NCI-H460 (cell line): ENCODE measurements at regions not wholly inside any gene's neighbourhood (a gene's known extent, or its start where the extent isn't known, plus 50 kb on each side); places are given as distances from the start of the nearest gene placed in this dataset.

Experiments used
- DNase-seq: peaks from one replicate; pipeline ENCODE4 v3.0.0-alpha.2; 2016; ENCODE audit warnings: low read depth; ENCODE audit errors: extremely low read depth

DNA sequence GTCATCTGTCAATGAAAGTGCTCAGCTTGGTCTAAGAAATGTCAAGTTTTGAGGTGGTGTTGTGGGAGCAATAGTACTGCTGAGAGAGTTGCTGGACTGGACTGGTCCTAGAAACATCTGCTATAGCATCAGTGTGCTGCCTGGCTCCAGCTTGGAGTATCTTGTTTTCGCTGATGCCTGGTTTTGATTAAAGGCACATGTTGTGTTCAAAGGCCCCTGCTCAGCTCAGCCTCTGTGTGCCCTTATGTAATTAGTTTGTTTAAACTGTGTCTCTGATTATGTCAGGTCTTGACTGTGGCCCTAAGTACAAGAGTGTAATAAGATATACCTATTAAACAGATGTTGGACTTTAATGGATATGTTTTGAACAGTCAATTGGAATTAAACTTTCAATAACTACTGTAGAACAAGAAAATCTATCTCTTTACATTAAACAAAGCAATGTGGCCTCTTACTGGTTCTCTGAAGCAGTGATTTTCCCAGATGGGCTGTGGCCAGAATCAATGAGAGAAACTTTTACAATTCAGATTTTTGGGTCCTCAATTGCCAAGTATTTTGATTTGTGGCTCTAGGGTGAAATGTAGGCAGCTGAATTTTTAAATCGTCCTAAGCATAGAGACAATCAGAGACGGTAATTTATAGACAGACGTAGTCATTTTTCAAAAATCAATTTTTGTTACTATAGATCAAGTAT is 668.2 kb downstream of the DHX35 start:
- DNase-seq, result no peak

DNA sequence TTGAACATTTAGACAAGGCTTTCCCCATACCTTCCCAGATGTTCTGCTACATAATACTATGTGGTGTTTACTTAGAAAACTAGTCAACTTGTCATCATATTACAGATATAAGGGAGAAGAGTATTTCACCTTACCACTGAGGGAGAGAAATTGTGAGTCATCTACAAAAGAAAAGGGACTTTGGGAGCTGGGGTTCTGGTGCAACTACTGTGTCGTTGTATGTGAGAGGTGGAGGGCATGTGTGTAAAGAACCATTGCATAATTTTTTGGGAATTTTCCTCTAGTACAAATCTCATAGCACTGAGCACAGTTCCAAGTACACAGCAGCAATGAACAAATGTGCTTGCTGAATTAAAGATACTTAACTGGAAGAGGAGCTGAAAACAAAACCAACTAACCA is 665.6 kb downstream of the DHX35 start:
- DNase-seq, result no peak

DNA sequence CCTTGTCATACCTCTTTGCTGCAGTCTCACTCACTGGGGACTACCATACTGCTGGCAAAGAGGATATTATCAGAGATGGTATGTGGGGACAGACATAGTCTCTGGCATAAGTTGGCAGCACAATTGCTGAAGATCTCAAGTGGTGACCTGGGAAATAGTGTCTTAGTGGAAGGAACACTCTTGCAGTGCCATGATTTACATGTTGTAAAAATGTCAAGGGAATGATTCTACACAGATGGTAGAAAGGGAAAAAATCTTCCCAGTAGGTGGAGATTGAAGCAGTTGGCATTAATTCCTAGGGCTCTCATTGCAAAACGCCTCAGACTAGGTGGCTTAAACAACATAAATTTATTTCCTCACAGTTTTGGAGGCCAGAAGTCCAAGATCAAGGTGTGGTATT is 662.2 kb downstream of the DHX35 start:
- DNase-seq, result no peak

DNA sequence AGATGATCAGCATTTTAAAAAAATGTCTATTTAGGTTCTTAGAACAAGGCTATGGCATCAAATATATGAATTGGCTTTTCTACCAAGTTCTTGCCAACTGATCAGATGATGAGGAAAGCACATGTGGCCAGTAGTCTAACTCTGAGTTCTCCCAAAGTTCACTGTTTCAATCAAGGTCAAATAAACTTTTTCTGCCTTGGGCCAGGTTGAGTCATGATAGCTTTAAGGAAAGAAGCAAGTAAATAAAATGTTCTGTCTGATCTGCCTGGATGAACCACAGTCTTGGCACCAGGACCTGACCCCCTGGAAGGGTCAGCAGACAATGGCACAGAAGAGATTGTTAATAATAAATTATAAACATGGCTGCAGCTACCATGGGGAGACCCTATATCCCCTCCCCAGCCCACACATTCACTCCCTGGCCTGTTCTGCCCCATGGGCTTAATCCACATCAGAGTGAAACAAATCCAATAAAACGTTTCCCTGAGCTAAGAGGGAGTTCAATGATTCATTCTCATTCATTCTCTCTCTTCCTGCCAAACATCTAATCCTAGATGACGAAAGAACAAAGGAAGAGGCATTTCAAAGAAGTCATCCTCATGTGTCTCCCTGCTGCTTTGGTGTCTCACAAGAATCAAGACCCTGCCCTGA is 661.6 kb downstream of the DHX35 start:
- no peak for DNase-seq

DNA sequence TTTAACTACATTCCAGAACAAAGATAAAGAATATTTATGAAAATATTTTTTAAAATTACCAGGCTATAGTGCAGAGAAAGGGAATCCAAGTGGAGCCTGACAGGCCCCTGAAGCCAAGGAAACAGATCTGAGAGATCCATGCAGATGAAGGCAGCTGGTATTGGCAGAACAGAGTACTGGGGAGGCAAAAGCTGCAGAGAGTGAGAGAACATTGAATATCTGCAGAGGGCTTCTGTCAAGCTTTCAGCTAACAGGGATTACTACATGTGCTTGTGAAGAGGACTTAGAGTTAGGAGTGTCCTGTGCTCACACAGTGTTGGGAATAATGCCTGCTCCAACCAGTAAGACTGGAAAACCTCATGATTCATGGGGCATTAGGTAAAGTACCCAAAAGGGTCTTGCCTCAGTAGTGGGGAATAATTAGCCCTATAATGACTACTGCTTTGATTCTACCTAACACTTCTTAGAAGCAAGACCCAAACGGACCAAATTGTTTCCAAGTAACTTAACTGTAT is 657.2 kb downstream of the DHX35 start:
- DNase-seq, result no peak

DNA sequence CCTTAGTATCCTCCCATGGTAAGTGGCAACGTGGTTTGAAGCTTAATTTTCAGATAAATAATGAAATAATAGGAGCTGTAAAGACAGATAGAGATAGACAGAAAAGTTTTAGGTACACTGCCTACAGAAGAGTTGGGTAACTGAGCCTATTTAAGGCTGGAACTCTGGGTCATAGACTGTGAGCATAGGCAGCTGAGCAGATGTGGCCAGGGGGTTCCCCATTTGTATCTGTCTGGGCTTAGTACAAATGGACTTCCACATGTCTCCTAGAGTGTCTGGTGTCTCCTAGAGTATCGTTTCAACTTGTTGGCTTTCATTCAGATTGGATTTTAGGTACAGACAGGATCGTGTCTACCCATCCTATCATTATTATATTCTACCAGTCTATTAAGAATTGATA is 649.8 kb downstream of the DHX35 start:
- no peak for DNase-seq

DNA sequence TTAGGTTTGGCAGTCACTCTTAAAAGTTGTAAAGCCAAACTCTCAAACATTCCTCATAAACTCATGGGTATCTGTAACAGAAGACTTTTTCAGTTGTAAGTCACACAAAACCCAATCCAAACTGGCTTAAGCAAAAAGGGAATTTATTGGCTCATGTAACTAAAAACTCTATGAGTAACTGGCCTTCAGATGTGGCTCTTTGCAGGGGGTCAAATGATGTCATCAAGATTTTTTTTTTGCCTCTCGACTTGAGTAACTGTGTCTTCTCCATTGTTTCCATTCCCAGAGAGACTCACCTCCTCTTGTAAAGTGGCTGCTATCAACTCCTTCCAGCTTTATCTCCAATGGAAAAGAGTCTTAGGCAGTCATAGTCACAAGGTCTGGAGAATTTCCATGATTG is 645.0 kb downstream of the DHX35 start:
- no peak for DNase-seq

DNA sequence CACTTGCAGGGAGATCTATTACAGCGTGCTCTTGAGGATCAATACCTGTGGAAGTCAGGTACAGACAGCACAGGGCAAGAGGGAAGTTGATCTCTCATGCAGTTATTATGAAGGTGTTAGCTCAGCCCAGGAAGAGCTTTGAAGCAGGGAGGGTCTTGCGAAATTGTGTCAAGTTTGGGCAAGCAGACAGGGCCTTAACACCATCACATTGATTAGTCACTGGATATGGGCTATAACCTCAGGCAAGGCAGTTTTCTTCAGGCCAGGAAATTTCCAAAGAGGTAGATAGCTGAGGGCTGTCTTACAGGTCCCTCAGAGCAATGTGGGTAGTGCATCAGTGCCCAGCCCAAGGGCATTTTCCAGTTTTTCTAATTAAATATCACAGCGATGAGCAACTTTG is 643.8 kb downstream of the DHX35 start:
- DNase-seq, result no peak

DNA sequence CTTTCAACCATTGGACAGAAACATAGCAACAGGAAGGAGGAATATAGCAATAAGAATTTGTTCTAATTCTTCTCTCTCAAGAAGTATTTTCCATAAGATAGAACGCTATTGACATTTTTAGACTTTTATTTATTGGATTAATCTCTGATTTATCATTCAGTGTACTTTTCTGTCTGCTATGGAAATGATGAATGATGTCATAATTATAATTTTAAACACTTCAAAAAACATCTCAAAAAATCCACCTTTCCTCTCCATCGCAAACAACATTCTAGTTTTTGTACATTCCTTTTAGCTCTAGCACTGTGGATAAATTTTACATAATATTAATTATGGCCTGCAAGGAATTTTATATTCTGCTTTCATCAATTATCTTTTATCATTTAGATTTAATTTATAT is 643.2 kb downstream of the DHX35 start:
- DNase-seq, result no peak

DNA sequence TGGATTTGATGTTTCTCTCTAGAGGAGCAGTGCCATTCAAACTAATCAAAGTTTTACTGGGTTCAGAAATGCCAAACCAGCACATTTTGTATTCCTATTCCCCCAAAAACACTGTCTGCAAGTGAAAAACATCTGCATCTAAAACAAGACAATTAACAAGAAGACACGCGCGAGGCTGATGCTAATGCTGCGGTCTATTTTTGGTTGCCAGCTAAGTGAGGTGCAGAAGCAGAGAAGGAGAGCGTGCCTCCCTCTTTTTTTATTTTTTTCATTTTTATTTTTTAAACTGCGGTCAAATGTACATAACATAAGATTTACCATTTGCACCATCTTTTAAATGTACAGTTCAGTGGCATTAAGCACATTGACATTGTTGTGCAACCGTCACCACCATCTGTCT is 641.1 kb downstream of the DHX35 start:
- DNase-seq, result no peak

DNA sequence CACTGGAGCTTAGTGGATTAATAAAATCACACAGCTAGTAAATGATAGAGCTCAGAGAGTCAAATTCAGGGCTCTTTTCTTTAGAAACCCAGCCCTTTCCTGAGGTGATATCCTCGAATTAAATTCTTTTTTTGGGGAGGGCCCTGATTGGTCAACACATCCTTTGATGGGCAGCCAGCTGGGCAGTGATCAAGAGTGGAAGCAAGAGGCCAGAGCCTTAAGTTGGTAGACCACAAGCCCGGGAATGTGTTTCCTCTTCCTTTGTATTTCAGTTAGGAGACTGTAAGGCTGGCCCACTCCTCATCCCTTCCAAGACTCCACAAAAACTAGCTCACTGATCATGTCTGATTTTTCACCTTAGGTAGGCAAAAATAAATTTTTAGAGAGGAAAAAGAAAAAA is 640.5 kb downstream of the DHX35 start:
- DNase-seq, result no peak

DNA sequence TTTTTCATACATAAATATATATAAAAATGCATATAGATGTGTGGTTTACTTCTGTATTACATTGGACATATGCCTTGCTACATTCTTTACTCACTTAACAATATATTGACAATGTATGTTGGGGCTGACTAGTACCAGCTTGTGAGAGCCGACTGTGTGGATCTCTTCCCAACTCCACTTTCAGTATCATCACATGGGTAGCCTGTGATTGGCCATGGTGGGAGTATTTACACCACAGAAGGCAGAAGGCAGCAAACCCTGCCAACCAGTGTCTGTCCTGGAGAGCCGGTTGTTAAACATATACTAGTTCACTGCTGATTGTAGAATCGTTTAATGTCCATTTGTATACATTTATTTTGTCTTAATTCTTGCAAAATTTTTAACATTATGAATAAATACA is 638.7 kb downstream of the DHX35 start:
- no peak for DNase-seq

DNA sequence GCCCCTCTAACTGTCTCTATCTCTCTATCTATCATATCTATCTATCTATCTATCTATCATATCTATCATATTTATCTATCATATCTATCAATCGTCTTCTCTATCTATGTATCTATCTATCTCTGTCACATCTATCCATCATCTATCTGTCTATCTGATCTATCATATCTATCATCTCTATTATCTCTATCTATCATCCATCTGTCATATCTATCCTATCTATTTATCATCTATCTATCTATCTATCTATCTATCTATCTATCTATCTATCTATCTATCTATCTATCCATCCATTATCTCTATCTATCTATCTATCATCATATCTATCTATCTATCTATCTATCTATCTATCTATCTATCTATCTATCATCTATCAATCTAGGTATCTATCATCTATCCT is 638.0 kb downstream of the DHX35 start:
- no peak for DNase-seq

DNA sequence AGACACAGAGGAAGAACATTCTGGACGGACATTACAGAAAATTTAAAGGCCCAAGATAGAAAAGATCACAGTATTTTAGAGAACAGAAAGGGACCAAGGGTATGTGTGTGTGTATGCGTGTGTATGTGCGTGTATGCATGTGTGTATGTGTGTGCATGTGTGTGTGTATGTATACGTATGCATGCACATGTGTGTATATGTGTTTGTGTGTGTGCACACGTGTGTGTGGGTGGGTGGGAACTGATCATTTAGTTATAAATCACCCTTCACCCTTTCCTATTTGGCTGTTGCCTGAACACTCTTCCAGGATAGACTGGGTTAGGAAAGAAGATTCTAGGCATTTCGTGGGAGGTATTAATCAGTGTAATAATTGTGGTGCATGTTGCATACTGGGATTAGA is 634.4 kb downstream of the DHX35 start:
- DNase-seq, result no peak

DNA sequence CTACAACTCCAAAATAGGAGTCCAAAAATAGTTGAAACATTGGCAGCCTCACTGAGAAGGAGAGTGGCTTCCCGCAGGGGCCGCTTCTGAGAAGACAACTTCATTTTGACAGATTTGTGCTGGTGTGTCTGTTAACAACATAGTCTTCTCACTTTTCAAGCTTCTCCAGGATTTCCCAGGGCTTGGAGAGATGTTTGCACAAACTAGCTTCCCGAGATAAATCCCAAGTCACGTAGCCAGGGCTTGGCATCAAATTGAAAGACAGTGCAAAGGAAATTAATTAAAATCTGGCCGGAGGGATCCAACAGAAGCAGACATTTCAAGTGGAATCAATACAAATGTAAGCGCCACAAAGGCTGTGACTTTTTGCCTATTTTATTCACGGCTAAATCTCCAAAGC is 630.2 kb downstream of the DHX35 start:
- DNase-seq, result no peak

DNA sequence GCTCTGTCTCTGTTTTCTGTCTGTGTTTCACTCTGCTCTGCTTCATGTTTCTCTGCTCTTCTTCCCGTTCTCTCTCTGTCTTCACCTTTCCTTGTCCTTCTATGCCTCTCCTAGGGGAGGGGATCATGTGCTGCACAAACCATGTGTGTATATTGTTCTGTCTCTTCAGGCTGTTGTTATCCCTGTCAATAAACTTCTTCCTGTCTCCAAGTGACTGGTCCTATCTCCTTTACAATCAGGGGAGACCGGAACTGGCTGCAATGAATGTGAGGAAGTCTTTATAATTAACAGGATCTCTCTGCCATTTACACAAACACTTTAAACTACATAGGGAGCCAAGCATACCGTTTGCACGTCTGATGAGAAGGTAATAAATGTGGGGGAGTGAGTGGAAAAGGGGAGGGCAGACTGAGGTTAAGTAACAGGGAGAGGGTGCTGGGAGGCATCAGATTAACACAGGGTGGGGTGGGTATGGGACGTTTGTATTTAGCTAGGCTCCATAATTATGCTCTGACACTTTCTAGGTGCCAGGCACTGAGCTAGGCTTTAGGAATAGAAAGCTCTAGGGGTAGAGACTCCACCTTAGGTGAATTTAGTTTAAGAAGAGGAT is 626.1 kb downstream of the DHX35 start:
- no peak for DNase-seq

DNA sequence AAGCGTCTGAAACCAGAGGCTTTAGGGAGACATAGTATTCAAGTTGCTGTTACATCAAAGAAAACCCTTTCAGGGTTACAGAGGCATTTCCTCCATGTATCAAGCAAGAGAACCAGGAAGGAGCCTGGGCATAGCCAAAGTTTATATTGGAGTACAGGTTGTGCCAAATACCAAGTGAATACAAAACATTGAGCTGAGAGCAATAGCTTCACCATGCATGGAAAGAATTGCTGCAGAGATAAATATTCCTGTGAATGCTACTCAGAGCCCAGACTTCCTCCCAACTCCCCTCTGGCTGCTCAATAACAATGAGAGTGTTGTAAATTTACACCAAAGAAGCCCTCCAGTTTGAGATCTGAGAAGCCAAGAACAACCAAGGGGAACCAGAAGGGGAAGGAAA is 618.9 kb downstream of the DHX35 start:
- no peak for DNase-seq

DNA sequence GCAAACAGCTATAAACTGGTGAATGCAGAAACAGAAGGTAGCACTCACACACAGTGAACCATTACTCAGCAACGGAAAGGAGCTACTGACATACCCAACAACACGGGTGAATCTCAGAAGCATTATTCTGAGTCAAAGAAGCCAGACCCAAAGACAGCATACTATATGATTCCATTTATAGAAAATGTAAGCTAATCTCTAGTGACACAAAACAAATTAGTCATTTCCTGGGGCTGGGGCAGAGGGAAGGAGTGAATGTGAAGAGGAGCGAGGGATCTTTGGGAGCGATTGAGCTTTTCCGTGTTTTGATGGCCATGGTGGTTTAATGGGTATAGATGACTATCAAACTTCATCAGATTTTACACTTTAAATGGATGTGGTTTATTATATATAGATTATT is 614.6 kb downstream of the DHX35 start:
- no peak for DNase-seq

DNA sequence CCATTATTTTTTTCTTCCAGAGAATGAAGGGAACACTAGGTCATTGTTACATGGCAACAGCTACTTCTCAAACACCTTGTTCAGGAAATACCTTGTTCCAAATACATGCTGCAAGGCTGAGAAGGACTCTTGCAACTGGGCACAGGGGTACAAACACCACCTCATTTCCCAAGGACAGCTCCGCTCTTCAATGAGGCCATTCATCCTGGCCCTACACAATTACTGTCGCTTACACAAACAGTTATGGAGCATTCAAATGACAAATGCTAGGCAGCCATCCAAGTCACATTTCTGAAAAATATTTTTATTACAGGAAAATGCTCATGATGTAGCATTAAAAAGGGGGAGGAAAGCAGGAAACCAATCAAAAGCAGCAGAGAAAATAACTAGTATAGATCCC is 611.9 kb downstream of the DHX35 start:
- no peak for DNase-seq

DNA sequence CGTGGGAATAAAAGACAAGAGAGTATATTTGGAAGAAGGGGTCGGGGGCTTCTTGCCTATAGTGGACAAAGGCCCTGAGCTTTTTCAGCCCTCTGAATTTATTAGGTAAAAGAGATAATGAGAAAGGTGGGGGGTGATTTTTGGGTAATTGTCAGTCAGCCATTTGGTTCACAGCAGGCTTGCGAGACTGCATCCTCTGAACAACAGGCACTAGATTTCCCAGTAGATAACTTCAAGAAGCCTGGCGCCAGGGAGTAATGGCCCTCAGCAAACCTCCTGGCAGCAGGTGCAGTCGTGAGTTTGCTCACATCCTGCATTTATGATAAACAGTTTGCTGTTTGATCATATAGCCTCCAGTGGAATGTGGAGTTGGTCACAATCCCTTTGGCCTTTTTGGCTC is 609.0 kb downstream of the DHX35 start:
- no peak for DNase-seq

DNA sequence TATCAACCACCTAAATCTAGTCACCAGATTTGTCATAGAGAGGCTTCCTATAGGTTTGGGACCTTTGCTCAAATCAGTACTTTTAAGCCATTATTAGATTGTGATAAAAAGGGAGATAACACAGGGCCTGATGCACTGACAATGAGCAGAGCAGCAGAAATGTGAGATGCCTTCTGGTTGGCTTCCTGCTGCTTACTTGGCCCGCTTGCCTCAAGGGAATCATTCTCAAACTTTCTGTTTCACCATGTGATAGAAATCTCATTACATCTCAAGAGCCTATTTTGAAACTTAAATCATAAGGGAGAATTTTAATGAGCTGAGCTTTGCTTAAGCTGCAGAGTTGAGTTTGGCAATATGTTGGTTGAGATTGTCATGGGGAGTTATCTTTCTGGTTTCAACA is 606.0 kb downstream of the DHX35 start:
- DNase-seq, result no peak

DNA sequence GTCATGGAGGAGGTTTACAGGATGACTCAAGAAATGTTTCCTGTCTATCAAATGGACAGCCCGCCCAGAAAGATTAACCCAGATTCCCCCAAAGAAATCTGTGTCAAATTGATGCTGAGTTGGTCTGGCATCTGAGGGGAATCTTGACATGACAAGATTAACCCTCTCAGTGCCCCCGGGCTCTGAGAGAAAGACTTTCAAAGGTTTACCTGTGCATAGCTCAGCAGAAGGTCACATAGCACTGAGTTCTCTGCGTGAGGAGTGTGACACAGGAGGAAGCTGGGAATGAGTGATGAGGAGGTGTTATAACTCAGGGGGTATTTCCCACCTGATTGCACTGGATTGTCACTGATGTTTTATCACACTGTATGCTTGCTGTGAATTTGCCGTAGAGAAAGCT is 601.2 kb downstream of the DHX35 start:
- no peak for DNase-seq
